HG03159 (cell line): ENCODE measurements at regions not wholly inside any gene's neighbourhood (a gene's known extent, or its start where the extent isn't known, plus 50 kb on each side); places are given as distances from the start of the nearest gene placed in this dataset.

Source experiments
- ATAC-seq: cut with Tn5 transposase; IDR thresholded peaks from one replicate; pipeline ENCODE4 v1.9.1; 2021; ENCODE audit warnings: mild to moderate bottlenecking, moderate library complexity; ENCODE audit not compliant: unreplicated experiment

GRCh38 chrX:7789200-7789599, 53.8 kb upstream of the VCX start:
- ATAC-seq, result no peak

- no peak for ATAC-seq
Measured at GRCh38 chrX:7788334-7788733, 54.6 kb upstream of the VCX start.

- no peak for ATAC-seq
Measured at GRCh38 chrX:7787714-7788113, 55.3 kb upstream of the VCX start.

- no peak for ATAC-seq
Measured at GRCh38 chrX:7784580-7784979, 58.4 kb upstream of the VCX start.

- no peak for ATAC-seq
Measured at GRCh38 chrX:7779644-7780043, 63.3 kb upstream of the VCX start.

GRCh38 chrX:7775987-7776386, 67.0 kb upstream of the VCX start:
- ATAC-seq, result no peak

- ATAC-seq, result no peak
Measured at GRCh38 chrX:7771788-7772438, 71.1 kb upstream of the VCX start.

GRCh38 chrX:7759830-7760229, 83.1 kb upstream of the VCX start:
- ATAC-seq, result no peak

- ATAC-seq, result no peak
Measured at GRCh38 chrX:7746856-7747255, 96.1 kb upstream of the VCX start.

- ATAC-seq, result no peak
Measured at GRCh38 chrX:7730071-7730470, 112.9 kb upstream of the VCX start.

- ATAC-seq, result no peak
Measured at GRCh38 chrX:7720519-7720918, 122.5 kb upstream of the VCX start.

- no peak for ATAC-seq
Measured at GRCh38 chrX:7714351-7714750, 128.6 kb upstream of the VCX start.

GRCh38 chrX:7711167-7711566, 131.8 kb upstream of the VCX start:
- no peak for ATAC-seq

GRCh38 chrX:7709845-7710244, 133.1 kb upstream of the VCX start:
- ATAC-seq, result no peak

GRCh38 chrX:7706032-7706431, 136.9 kb upstream of the VCX start:
- no peak for ATAC-seq

GRCh38 chrX:7704205-7704604, 138.8 kb upstream of the VCX start:
- ATAC-seq, result no peak

GRCh38 chrX:7698248-7698647, 144.7 kb upstream of the VCX start:
- no peak for ATAC-seq

- no peak for ATAC-seq
Measured at GRCh38 chrX:7690842-7691241, 152.1 kb upstream of the VCX start.

GRCh38 chrX:7689791-7690412, 153.1 kb upstream of the VCX start:
- ATAC-seq, result no peak

- ATAC-seq, result no peak
Measured at GRCh38 chrX:7680181-7680580, 162.8 kb upstream of the VCX start.

GRCh38 chrX:7654316-7654715, 188.7 kb upstream of the VCX start:
- no peak for ATAC-seq

- ATAC-seq, result no peak
Measured at GRCh38 chrX:7647831-7648230, 195.1 kb upstream of the VCX start.

- ATAC-seq, result no peak
Measured at GRCh38 chrX:7641141-7641540, 201.8 kb upstream of the VCX start.
